ENCODE measurements at regions not wholly inside any gene's neighbourhood (a gene's known extent, or its start where the extent isn't known, plus 50 kb on each side); places are given as distances from the start of the nearest gene placed in this dataset.

- Histone ChIP-seq H3K9ac (ENCODE audit: low read length) (no peak overlapping the region), H3K4me1 (ENCODE audit: control insufficient read depth in 1 of 2, insufficient read depth in 2 of 2, low read length in 2 of 2) (no peaks in the 10 kb centered on the region), H4K20me1 (ENCODE audit: insufficient read depth) (no peaks in the 10 kb centered on the region), H3K27ac (ENCODE audit: low read depth, low read length) (no peak overlapping the region), H2AFZ (ENCODE audit: low read depth, low read length, poor library complexity, severe bottlenecking) (no peak overlapping the region), H3K9me3 (ENCODE audit: control insufficient read depth in 1 of 2, insufficient read depth in 1 of 2, low read depth in 1 of 2, low read length in 2 of 2) (no peaks in the 10 kb centered on the region), H3K79me2 (ENCODE audit: insufficient read depth, low read length) (no peaks in the 10 kb centered on the region), H3K4me3 (replicated peaks in 1 of 2; ENCODE audit: low read depth in 1 of 2, low read length in 2 of 2) (no peak overlapping the region), H3K9me2 (ENCODE audit: insufficient read depth) (no peaks in the 10 kb centered on the region), H3K27me3 (ENCODE audit: insufficient read depth, low read length) (peaks cover 14% of the 10 kb centered on the region), H3K36me3 (ENCODE audit: control insufficient read depth in 1 of 2, insufficient read depth in 2 of 2, low read length in 2 of 2) (no peaks in the 10 kb centered on the region), H3K4me2 (ENCODE audit: low read length) (no peak overlapping the region)
- ATAC-seq (no peak), DNase-seq (ENCODE audit: low read depth, low spot score) (no peak)
- RAD21 ChIA-PET (ENCODE audit: low non-redundant PET in 1 of 2, low total read pairs in 2 of 2, uncharacterized antibody in 2 of 2, unreplicated experiment in 2 of 2): no interaction called here
- no TSS peak for BruUV-seq (replicated peaks)
- no peak for TF ChIP-seq ATF3 (IDR thresholded peaks at IDR 0.05)
- TF ChIP-seq POLR2AphosphoS5 (IDR thresholded peaks at IDR 0.05; ENCODE audit: low read depth, low read length): no peak
- no peak for TF ChIP-seq SRF (IDR thresholded peaks at IDR 0.05; ENCODE audit: low read depth)
- no peak for TF ChIP-seq YY1 (IDR thresholded peaks at IDR 0.05; ENCODE audit: extremely low read depth, insufficient replicate concordance, low read depth, low read length)
- TF ChIP-seq ELF1 (IDR thresholded peaks at IDR 0.05; ENCODE audit: borderline replicate concordance, low read depth): no peak
- no peak for TF ChIP-seq SIN3A (IDR thresholded peaks at IDR 0.05; ENCODE audit: low read depth)
- no peak for TF ChIP-seq TCF7L2 (IDR thresholded peaks at IDR 0.05; ENCODE audit: borderline replicate concordance, extremely low read depth, insufficient read depth, insufficient read length)
- no peak for TF ChIP-seq RAD21 (IDR thresholded peaks at IDR 0.05; ENCODE audit: low read depth)
- TF ChIP-seq, protein P1, sequence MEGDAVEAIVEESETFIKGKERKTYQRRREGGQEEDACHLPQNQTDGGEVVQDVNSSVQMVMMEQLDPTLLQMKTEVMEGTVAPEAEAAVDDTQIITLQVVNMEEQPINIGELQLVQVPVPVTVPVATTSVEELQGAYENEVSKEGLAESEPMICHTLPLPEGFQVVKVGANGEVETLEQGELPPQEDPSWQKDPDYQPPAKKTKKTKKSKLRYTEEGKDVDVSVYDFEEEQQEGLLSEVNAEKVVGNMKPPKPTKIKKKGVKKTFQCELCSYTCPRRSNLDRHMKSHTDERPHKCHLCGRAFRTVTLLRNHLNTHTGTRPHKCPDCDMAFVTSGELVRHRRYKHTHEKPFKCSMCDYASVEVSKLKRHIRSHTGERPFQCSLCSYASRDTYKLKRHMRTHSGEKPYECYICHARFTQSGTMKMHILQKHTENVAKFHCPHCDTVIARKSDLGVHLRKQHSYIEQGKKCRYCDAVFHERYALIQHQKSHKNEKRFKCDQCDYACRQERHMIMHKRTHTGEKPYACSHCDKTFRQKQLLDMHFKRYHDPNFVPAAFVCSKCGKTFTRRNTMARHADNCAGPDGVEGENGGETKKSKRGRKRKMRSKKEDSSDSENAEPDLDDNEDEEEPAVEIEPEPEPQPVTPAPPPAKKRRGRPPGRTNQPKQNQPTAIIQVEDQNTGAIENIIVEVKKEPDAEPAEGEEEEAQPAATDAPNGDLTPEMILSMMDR (IDR thresholded peaks at IDR 0.05 in 2 of 3, conservative IDR thresholded peaks at IDR 0.05 in 1 of 3; ENCODE audit: borderline replicate concordance in 1 of 3, insufficient read depth in 1 of 3, low read depth in 2 of 3, low read length in 2 of 3): no peak
- TF ChIP-seq ZNF274 (IDR thresholded peaks at IDR 0.05; ENCODE audit: low read depth, low read length): no peak
- no peak for TF ChIP-seq REST (IDR thresholded peaks at IDR 0.05; ENCODE audit: low read depth)
- TF ChIP-seq POLR2A (IDR thresholded peaks at IDR 0.05; ENCODE audit: borderline replicate concordance, extremely low read depth, insufficient read depth, insufficient read length): no peak
- TF ChIP-seq EZH2phosphoT487 (IDR thresholded peaks at IDR 0.05; ENCODE audit: borderline replicate concordance): no peak
- no peak for TF ChIP-seq ZBTB33 (IDR thresholded peaks at IDR 0.05; ENCODE audit: extremely low read depth, insufficient replicate concordance, low read length)
- intact Hi-C loops (cut with micrococcal nuclease): no loop called here
- CTCF ChIA-PET: no interaction called here
- POLR2A ChIA-PET: no interaction called here
Measured at GRCh38 chr2:105488285-105488684, 89.4 kb upstream of the FHL2 start.

All from HCT116 (cell line).